ENCODE measurements at regions not wholly inside any gene's neighbourhood (a gene's known extent, or its start where the extent isn't known, plus 50 kb on each side); places are given as distances from the start of the nearest gene placed in this dataset.

GRCh38 chr13:81664872-81665271 lies 1323.9 kb upstream of the SPRY2 start:
- no peaks in the 10 kb centered on the region for H3K4me1 Mint-ChIP-seq (ENCODE audit: insufficient read depth, unreplicated experiment)
- no peaks in the 10 kb centered on the region for H3K9me3 Mint-ChIP-seq (ENCODE audit: unreplicated experiment)
- POLR2A ChIA-PET: no interaction called here
- H3K4me3 Mint-ChIP-seq (ENCODE audit: unreplicated experiment): no peak overlapping the region
- CTCF ChIA-PET: interaction anchor here (0.5 to 0.7 kb wide), 2 partner anchors 10 to 179 kb away, joined by 3 to 5 read pairs; no protein-coding TSS in a partner anchor
- DNase-seq (ENCODE audit: unreplicated experiment): no peak
- no peak for TF ChIP-seq CTCF (IDR thresholded peaks at IDR 0.05; ENCODE audit: unreplicated experiment)
- intact Hi-C loops (cut with micrococcal nuclease): no loop called here
- H3K36me3 Mint-ChIP-seq (ENCODE audit: insufficient read depth, unreplicated experiment): no peaks in the 10 kb centered on the region
- no peak overlapping the region for H3K27ac Mint-ChIP-seq (ENCODE audit: low read depth, unreplicated experiment)
- no TSS peak for BruUV-seq (replicated peaks)
- no peaks in the 10 kb centered on the region for H3K27me3 Mint-ChIP-seq (ENCODE audit: insufficient read depth, unreplicated experiment)

- no TSS peak for BruUV-seq (replicated peaks)
- intact Hi-C loops (cut with micrococcal nuclease): no loop called here
- ChIA-PET CTCF (no interaction called here), POLR2A (no interaction called here)
- Mint-ChIP-seq H3K27ac (ENCODE audit: low read depth, unreplicated experiment) (no peak overlapping the region), H3K9me3 (ENCODE audit: unreplicated experiment) (no peaks in the 10 kb centered on the region), H3K27me3 (ENCODE audit: insufficient read depth, unreplicated experiment) (no peaks in the 10 kb centered on the region), H3K36me3 (ENCODE audit: insufficient read depth, unreplicated experiment) (no peaks in the 10 kb centered on the region), H3K4me3 (ENCODE audit: unreplicated experiment) (no peak overlapping the region), H3K4me1 (ENCODE audit: insufficient read depth, unreplicated experiment) (no peaks in the 10 kb centered on the region)
- TF ChIP-seq CTCF (IDR thresholded peaks at IDR 0.05; ENCODE audit: unreplicated experiment): no peak
- no peak for DNase-seq (ENCODE audit: unreplicated experiment)
Observed at GRCh38 chr13:81659984-81660383, 1319.1 kb upstream of the SPRY2 start.

- Mint-ChIP-seq H3K4me1 (ENCODE audit: insufficient read depth, unreplicated experiment) (no peaks in the 10 kb centered on the region), H3K9me3 (ENCODE audit: unreplicated experiment) (no peaks in the 10 kb centered on the region), H3K27ac (ENCODE audit: low read depth, unreplicated experiment) (no peak overlapping the region), H3K27me3 (ENCODE audit: insufficient read depth, unreplicated experiment) (no peaks in the 10 kb centered on the region), H3K36me3 (ENCODE audit: insufficient read depth, unreplicated experiment) (no peaks in the 10 kb centered on the region), H3K4me3 (ENCODE audit: unreplicated experiment) (no peak overlapping the region)
- BruUV-seq (replicated peaks): no TSS peak
- ChIA-PET CTCF (interaction anchor here (1.5 kb wide), 1 partner anchor 19 kb away, joined by 6 read pairs; no protein-coding TSS in a partner anchor), POLR2A (no interaction called here)
- intact Hi-C loops (cut with micrococcal nuclease): no loop called here
- DNase-seq (ENCODE audit: unreplicated experiment): no peak
- no peak for TF ChIP-seq CTCF (IDR thresholded peaks at IDR 0.05; ENCODE audit: unreplicated experiment)
Observed at GRCh38 chr13:81658598-81659370, 1317.9 kb upstream of the SPRY2 start.

GRCh38 chr13:81639984-81640582 lies 1299.2 kb upstream of the SPRY2 start:
- peak; percentile 58 for DNase-seq (ENCODE audit: unreplicated experiment)
- Mint-ChIP-seq H3K4me1 (ENCODE audit: insufficient read depth, unreplicated experiment) (no peaks in the 10 kb centered on the region), H3K4me3 (ENCODE audit: unreplicated experiment) (no peak overlapping the region), H3K36me3 (ENCODE audit: insufficient read depth, unreplicated experiment) (no peaks in the 10 kb centered on the region), H3K9me3 (ENCODE audit: unreplicated experiment) (no peaks in the 10 kb centered on the region), H3K27ac (ENCODE audit: low read depth, unreplicated experiment) (no peak overlapping the region), H3K27me3 (ENCODE audit: insufficient read depth, unreplicated experiment) (no peaks in the 10 kb centered on the region)
- intact Hi-C loops (cut with micrococcal nuclease): loop anchor here (1.0 kb wide), 1 partner anchor 232 kb away; no protein-coding TSS in a partner anchor
- TF ChIP-seq CTCF (IDR thresholded peaks at IDR 0.05; ENCODE audit: unreplicated experiment): peak; percentile 56
- CTCF ChIA-PET: interaction anchor here (0.6 to 2.7 kb wide), 37 partner anchors 9 to 541 kb away, joined by 3 to 17 read pairs (median 3); no protein-coding TSS in a partner anchor
- no TSS peak for BruUV-seq (replicated peaks)
- POLR2A ChIA-PET: interaction anchor here (0.8 kb wide), 1 partner anchor 233 kb away, joined by 3 read pairs; no protein-coding TSS in a partner anchor
